Esophagus (tissue), 2 donors: ENCODE measurements at regions not wholly inside any gene's neighbourhood (a gene's known extent, or its start where the extent isn't known, plus 50 kb on each side); places are given as distances from the start of the nearest gene placed in this dataset.
A peak's percentile ranks its signal among the peaks of the same experiment; 100 is the strongest.

Experiments used
- H3K27ac ChIP-seq, 2 donors: one replicate each; pipeline ENCODE4 v1.5.1; 2013; ENCODE audit warnings: low read depth in 2 of 2, mild to moderate bottlenecking in 2 of 2, inconsistent platforms in 1 of 2, low read length in 1 of 2, moderate library complexity in 1 of 2
- H3K27me3 ChIP-seq, 2 donors: one replicate each; pipeline ENCODE4 v1.6.1; 2013; ENCODE audit warnings: low read length in 2 of 2, control low read depth in 1 of 2, mild to moderate bottlenecking in 1 of 2; ENCODE audit not compliant: insufficient read depth in 2 of 2, control insufficient read depth in 1 of 2
- H3K36me3 ChIP-seq, 2 donors: one replicate each; pipeline ENCODE4 v1.6.1; 2013; ENCODE audit warnings: low read length in 1 of 2; ENCODE audit not compliant: control insufficient read depth in 2 of 2, insufficient read depth in 2 of 2
- H3K4me1 ChIP-seq, 2 donors: one replicate each; pipeline ENCODE4 v1.6.1; 2013; ENCODE audit warnings: low read length in 1 of 2; ENCODE audit not compliant: control insufficient read depth in 2 of 2, insufficient read depth in 2 of 2
- H3K4me3 ChIP-seq, 2 donors: one replicate each; pipeline ENCODE4 v1.5.1; 2013; ENCODE audit warnings: low read length in 2 of 2, mild to moderate bottlenecking in 2 of 2, low read depth in 1 of 2, moderate library complexity in 1 of 2
- H3K9me3 ChIP-seq, 2 donors: one replicate each; pipeline ENCODE4 v1.6.1; 2013; ENCODE audit warnings: mild to moderate bottlenecking in 2 of 2, low read depth in 1 of 2, low read length in 1 of 2, moderate library complexity in 1 of 2; ENCODE audit not compliant: control insufficient read depth in 2 of 2, insufficient read depth in 1 of 2
- WGBS, 2 donors: extraction: QIAGEN DNeasy Blood & Tissue Kit; methylation state at CpG; one replicate each; pipeline ENCODE4 v1.1.7; 2013; 5-methylcytosine and 5-hydroxymethylcytosine counted together
- donor health status: healthy with polysubstance abuse.
- donor health status: Bipolar disorder and iron deficiency.

DNA sequence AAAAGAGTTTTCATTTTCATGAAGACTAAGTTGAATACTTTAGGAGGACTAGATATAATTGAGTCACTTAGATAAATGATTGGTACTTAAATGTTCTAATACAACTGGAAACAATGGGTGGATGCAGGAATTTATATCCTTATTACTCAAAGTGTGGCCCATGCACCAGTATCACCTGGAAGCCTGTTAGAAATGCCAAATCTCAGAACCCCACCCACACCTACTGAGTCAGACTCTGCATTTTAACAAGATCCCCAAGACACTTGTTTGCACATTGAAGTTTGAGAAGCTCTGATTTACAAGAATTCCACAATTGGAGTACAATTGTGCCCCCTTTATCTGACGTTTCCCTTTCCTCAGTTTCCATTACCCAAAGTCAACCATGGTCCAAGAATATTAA is 239.0 kb downstream of the AUH start:
- WGBS, 2 donors: 64 to 66% methylated on average over 1 of the region's 1 CpG
- Histone ChIP-seq H3K4me1 (no peaks in the 10 kb centered on the region), H3K27me3 (no peaks in the 10 kb centered on the region), H3K9me3 (no peaks in the 10 kb centered on the region), H3K36me3 (no peaks in the 10 kb centered on the region), H3K4me3 (no peak overlapping the region), H3K27ac (no peak overlapping the region)

DNA sequence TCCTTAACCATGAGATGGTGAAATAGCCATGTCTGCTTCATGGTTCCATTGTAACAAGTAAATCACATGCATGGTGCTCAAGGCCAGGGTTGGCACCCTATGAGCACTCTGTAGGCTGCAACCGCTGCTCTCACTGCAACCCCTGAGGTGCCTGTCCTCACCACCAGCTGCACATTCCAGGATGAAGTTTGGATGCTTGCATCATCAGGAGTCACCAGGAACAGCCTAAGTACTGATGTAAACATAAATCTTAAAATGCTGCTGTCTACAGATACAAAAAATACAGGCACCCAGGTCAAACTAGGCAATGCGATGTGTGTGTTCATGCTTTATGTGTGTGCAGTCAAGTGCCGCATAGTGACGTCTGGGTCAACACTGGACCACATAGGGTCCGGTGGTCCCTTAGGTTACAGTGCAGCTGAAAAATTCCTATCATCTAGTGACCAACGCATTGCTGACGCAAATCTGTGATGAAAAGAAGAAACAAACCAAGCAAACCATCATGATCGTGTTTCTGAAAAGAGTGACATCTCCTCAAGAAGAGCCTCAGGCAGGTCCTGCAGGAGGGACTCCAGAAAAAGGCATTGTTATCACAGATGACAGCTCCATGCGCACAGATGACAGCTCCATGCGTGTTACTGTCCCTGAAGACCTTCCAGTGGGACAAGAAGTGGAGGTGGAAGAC is 234.8 kb downstream of the AUH start:
- H3K9me3 ChIP-seq: no peaks in the 10 kb centered on the region
- H3K4me3 ChIP-seq: no peak overlapping the region
- H3K27ac ChIP-seq: no peak overlapping the region
- 86 to 95% methylated on average over 10 of the region's 10 CpGs for WGBS, 2 donors
- H3K4me1 ChIP-seq: no peaks in the 10 kb centered on the region
- no peaks in the 10 kb centered on the region for H3K36me3 ChIP-seq
- no peaks in the 10 kb centered on the region for H3K27me3 ChIP-seq

DNA sequence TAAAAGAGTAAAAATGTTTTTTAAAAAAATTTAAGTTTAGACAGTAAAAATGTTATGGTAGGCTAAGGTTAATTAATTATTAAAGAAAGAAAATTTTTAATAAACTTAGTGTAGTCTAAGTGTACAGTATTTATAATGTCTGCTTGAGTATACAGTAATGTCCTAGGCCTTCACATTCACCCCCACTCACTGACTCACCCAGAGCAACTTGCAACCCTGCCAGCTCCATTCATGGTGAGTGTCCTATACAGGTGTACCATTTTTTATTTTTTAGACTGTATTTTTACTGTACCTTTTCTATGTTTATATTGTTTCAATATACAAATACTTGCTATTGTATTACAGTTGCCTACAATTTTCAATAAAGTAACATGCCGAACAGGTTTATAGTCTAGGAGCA is 234.1 kb downstream of the AUH start:
- Histone ChIP-seq H3K4me3 (no peak overlapping the region), H3K27me3 (no peaks in the 10 kb centered on the region), H3K27ac (no peak overlapping the region), H3K4me1 (no peaks in the 10 kb centered on the region), H3K9me3 (no peaks in the 10 kb centered on the region), H3K36me3 (no peaks in the 10 kb centered on the region)
- WGBS, 2 donors: 55 to 86% methylated on average over 1 of the region's 1 CpG

DNA sequence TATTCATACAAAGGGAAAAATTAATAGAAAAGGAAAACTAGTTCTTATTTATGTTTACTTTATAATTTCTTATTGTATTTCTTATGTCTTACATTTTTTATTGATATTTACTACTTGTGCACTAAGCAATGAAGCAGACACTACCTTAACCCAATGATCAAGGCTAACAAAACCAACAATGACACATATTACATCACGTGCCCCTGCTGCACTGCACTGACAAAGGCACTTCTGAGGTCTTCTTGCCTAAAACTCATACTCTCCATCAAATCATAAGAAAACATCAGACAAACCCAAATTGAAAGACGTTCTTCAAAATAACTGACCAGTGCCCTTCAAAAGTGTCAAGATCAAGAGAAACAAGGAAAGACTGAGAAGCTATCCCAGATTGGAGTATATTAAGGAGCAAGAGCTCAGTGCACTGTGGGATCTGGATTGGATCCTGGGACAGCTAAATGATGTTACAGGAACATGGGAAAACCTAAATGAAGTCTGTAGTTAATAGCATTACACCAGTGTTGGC is 230.9 kb downstream of the AUH start:
- 84 to 88% methylated on average over 2 of the region's 2 CpGs for WGBS, 2 donors
- Histone ChIP-seq H3K4me3 (no peak overlapping the region), H3K27ac (no peak overlapping the region), H3K9me3 (no peaks in the 10 kb centered on the region), H3K4me1 (no peaks in the 10 kb centered on the region), H3K27me3 (no peaks in the 10 kb centered on the region), H3K36me3 (no peaks in the 10 kb centered on the region)

DNA sequence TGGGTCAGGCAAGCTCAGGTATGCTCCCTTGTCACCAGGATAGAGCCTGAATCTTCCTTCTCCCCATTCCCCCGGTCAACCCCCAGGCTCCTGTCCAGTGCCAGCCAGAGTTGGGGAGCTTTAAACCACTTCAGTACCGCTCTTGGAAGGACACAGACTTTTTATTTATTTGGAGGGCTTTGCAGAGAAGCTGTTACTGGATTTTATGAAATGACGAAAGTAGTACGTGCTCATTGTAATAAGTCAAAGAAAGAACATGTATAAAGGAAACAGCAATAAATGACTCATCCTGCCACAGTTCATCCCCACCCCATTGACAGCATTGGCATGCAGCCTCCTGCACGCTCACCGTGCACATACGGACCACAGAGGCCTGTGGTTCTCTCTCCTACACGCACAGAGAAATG is 230.3 kb downstream of the AUH start:
- Histone ChIP-seq H3K4me3 (no peak overlapping the region), H3K9me3 (no peaks in the 10 kb centered on the region), H3K27me3 (no peaks in the 10 kb centered on the region), H3K36me3 (no peaks in the 10 kb centered on the region), H3K27ac (peak overlapping the region; percentile 86 to 92), H3K4me1 (no peaks in the 10 kb centered on the region)
- WGBS, 2 donors: 19 to 33% methylated on average over 8 of the region's 8 CpGs

DNA sequence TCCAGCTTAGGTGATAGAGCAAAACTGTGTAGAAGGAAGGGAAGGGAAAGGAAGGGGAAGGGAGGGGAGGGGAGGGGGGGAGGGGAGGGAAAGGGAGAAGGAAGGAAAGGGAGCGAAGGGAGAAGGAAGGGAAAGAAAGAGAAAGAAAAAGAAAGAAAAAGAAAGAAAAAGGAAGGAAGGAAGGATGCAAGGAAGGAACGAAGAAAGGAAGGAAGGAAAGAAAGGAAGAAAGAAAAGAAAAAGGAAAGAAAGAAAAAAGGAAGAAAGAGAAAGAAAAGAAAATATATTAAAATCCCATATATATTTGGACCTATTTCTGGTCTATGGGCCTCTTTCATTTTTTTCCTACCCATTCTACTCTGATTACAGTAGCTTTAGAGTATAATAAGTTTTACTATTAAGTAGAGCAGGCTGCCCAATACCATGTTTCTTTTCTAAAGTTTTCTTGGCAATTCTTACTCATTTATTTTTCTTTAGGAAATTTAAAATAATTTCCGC is 229.1 kb downstream of the AUH start:
- 89 to 94% methylated on average over 3 of the region's 3 CpGs for WGBS, 2 donors
- Histone ChIP-seq H3K4me3 (no peak overlapping the region), H3K36me3 (no peaks in the 10 kb centered on the region), H3K27ac (no peak overlapping the region), H3K9me3 (no peaks in the 10 kb centered on the region), H3K4me1 (no peaks in the 10 kb centered on the region), H3K27me3 (no peaks in the 10 kb centered on the region)

DNA sequence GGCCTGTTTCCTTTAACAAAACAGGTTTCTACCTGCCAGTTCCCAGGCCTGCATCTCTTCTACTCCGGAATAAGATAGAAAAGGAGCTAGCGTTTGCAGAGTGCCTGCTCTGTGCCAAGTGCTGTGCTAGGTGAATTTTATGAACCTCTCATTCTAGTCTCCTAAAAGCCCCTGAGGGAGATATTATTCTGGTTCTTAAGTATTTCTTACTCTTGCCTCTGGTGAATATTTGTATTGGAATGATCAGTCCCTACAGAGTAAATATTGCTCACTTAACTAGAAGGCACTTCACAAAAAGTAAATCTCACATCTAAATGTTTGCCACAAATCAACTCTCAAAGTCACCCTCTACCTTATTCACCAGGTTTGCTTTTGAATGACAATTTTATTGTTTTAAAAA is 227.1 kb downstream of the AUH start:
- Histone ChIP-seq H3K36me3 (no peaks in the 10 kb centered on the region), H3K4me1 (no peaks in the 10 kb centered on the region), H3K4me3 (no peak overlapping the region), H3K27me3 (no peaks in the 10 kb centered on the region), H3K9me3 (no peaks in the 10 kb centered on the region), H3K27ac (no peak overlapping the region)
- WGBS, 2 donors: 62 to 74% methylated on average over 2 of the region's 2 CpGs

DNA sequence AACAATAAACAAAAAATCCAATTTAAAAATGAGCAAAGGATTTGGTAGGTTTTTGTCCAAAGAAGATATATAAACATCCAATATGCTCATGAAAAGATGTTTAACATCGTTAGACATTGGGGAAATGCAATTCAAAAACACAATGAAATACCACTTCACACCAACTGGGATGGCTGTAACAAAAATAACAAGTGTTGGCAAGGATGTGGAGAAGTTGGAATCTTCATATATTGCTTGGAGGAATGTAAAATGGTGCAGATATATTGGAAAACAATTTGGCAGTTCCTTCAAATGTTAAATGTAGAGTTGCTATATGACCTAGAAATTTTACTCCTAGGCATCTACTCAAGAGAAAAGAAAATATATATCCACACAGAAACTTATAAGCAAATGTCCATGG is 224.3 kb downstream of the AUH start:
- Histone ChIP-seq H3K27ac (no peak overlapping the region), H3K4me1 (no peaks in the 10 kb centered on the region), H3K27me3 (no peaks in the 10 kb centered on the region), H3K36me3 (no peaks in the 10 kb centered on the region), H3K4me3 (no peak overlapping the region), H3K9me3 (no peaks in the 10 kb centered on the region)
- 79 to 81% methylated on average over 1 of the region's 1 CpG for WGBS, 2 donors

DNA sequence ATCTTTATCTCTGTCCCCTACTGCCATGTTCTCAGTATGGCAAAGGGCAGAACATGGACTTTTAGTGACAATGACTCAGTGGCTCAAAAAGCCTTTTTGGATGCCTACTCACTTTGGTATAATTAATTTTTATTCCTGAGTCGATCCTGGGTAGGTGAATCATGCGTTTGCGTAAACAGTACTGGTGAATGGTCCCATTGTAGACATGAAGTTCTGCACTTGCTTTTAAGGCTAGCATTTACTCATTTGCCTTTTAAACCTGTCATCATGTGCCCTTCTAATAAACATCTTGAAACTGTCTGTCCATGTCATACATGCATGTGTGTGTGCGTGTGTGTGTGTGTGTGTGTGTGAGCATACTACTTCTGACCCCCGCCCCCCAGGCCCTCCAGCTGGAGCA is 223.0 kb downstream of the AUH start:
- whole genome bisulfite sequencing, 2 donors: 67 to 70% methylated on average over 5 of the region's 5 CpGs
- Histone ChIP-seq H3K36me3 (no peaks in the 10 kb centered on the region), H3K4me1 (peaks cover 0 to 2% of the 10 kb centered on the region in 2 donors), H3K27ac (no peak overlapping the region), H3K9me3 (no peaks in the 10 kb centered on the region), H3K4me3 (no peak overlapping the region), H3K27me3 (no peaks in the 10 kb centered on the region)

DNA sequence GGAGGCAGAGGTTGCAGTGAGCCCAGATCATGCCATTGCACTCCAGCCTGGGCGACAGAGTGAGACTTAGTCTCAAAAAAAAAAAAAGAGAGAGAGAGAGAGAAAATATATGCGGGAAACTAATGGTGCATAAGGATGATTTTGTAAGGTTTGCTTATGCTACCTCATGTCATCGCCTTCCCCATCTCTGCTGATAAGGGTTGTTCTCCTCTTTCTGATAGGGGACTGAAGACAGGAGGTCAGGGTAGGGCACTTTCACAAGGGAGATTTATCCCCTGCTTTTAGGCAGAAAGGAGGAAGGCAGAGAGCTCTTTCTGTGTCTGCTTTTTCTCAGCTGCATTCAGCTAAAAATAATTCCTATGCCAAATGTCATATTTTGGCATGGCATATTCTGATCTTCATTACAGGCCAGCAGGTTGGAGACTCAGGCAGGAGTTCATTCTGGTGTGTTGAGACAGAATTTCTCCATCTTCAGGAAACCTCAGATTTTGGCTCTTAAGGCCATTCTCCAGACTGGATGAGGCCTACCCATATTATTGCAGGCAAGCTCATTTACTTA is 220.2 kb downstream of the AUH start:
- Histone ChIP-seq H3K36me3 (no peaks in the 10 kb centered on the region), H3K27me3 (no peaks in the 10 kb centered on the region), H3K4me3 (no peak overlapping the region), H3K4me1 (peaks cover 0 to 4% of the 10 kb centered on the region in 2 donors), H3K9me3 (no peaks in the 10 kb centered on the region), H3K27ac (no peak overlapping the region)
- 59 to 60% methylated on average over 3 of the region's 3 CpGs for WGBS, 2 donors
